ENCODE measurements at regions not wholly inside any gene's neighbourhood (a gene's known extent, or its start where the extent isn't known, plus 50 kb on each side); places are given as distances from the start of the nearest gene placed in this dataset.

DNA sequence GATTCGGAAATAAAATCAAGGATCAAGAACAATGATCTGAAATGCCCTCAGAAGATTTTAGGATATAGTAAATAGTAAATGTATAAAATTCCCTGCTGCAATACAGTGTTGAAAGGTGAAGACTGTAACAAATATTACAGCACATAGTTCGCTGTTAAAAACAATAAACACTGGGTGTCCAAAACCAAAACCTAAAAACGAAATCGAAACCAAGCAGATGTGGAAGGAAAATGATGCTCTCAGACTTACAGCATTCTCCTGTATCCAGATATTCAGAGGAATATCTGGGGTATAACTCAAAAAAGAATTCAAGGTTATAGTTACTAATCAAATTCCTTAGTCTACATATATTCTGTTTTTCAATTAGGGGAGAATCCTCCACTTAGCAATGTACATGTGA, 708.1 kb upstream of the PCDH15 start:
- CTCF ChIA-PET: no interaction called here
- no peak overlapping the region for H3K4me3 ChIP-seq (ENCODE audit: low read depth, low read length)
- no peak for DNase-seq (ENCODE audit: low read depth, low spot score)
- TF ChIP-seq, protein P1, sequence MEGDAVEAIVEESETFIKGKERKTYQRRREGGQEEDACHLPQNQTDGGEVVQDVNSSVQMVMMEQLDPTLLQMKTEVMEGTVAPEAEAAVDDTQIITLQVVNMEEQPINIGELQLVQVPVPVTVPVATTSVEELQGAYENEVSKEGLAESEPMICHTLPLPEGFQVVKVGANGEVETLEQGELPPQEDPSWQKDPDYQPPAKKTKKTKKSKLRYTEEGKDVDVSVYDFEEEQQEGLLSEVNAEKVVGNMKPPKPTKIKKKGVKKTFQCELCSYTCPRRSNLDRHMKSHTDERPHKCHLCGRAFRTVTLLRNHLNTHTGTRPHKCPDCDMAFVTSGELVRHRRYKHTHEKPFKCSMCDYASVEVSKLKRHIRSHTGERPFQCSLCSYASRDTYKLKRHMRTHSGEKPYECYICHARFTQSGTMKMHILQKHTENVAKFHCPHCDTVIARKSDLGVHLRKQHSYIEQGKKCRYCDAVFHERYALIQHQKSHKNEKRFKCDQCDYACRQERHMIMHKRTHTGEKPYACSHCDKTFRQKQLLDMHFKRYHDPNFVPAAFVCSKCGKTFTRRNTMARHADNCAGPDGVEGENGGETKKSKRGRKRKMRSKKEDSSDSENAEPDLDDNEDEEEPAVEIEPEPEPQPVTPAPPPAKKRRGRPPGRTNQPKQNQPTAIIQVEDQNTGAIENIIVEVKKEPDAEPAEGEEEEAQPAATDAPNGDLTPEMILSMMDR (IDR thresholded peaks at IDR 0.05; ENCODE audit: insufficient read depth, low read length, missing control alignments): no peak
- POLR2A ChIA-PET: no interaction called here

DNA sequence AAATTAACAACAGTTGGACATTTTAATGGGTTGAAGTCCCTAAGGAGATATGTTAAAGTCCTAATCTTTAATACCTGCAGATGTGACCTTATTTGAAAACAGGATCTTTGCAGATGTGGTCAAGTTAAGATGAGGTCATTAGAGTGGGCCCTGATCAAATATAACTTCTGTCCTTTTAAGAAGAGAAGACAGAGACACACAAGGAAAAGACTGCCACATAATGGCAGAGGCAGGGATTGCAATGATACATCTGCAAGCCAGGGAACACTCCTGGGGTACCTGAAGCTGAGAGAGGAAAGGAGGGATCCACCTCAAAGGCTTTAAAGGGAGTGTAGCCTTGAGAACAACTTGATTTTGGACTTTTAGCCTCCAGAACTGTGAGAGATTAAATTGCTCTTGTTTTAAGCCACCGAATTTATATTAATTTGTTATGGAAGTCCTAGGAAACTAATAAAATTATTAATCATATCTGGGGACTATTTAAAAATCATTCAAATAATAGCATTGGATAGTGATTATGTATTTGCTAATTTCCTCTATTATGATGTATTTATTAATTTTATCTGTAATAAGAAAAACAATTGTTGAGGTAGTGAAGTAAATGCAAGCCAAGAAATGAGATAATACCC, 700.0 kb upstream of the PCDH15 start:
- ChIA-PET CTCF (no interaction called here), POLR2A (no interaction called here)
- no peak for DNase-seq (ENCODE audit: low read depth, low spot score)
- TF ChIP-seq, protein P1 (IDR thresholded peaks at IDR 0.05; ENCODE audit: insufficient read depth, low read length, missing control alignments): no peak
- H3K4me3 ChIP-seq (ENCODE audit: low read depth, low read length): no peak overlapping the region

DNA sequence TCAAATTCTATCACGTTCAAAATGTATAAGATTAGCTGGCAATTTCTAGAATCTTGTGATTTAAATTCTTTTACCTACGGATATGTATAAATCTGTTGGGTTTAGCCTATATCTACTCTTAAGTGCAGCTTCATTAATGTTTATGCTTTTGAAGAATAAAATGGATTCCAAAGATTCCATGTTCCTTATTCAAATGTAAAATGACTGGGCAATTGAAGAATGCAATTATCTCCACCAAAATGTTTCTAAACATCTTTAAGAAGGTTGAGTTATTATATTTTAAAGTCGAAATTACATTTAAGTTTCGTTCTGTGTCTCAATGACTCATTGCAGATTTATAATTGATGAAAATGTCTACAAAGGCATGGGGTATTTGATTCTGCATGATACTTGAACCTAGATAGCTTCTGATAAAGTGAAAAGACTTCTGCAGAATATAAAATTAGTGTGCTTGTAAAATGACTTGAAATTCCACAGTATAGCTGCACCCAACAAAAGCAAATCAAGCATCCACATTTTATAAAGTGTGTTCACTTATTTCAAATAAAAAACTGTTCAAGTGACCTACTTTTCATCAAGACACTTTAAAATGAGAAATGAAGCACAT, 697.0 kb upstream of the PCDH15 start:
- ChIA-PET POLR2A (no interaction called here), CTCF (no interaction called here)
- no peak for DNase-seq (ENCODE audit: low read depth, low spot score)
- no peak overlapping the region for H3K4me3 ChIP-seq (ENCODE audit: low read depth, low read length)
- TF ChIP-seq, protein P1 (IDR thresholded peaks at IDR 0.05; ENCODE audit: insufficient read depth, low read length, missing control alignments): no peak

DNA sequence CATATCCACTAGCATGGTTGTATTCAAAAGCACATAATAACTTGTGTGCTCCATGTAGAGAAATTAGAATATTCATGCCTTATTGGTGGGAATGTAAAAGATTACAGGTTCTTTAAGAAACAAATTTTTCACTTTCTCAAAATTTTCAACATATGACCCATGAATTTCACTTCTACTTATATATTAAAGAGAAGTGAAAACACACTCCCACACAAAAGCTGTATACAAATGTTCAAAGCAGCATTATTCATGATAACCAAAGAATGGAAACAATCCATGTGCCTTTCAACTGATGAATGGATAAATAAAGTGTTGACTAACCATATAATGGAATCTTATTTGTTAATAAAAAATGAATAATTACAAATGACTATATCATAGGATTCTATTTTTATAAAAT, 694.5 kb upstream of the PCDH15 start:
- POLR2A ChIA-PET: no interaction called here
- TF ChIP-seq, protein P1 (IDR thresholded peaks at IDR 0.05; ENCODE audit: insufficient read depth, low read length, missing control alignments): no peak
- DNase-seq (ENCODE audit: low read depth, low spot score): no peak
- no peak overlapping the region for H3K4me3 ChIP-seq (ENCODE audit: low read depth, low read length)
- CTCF ChIA-PET: no interaction called here

DNA sequence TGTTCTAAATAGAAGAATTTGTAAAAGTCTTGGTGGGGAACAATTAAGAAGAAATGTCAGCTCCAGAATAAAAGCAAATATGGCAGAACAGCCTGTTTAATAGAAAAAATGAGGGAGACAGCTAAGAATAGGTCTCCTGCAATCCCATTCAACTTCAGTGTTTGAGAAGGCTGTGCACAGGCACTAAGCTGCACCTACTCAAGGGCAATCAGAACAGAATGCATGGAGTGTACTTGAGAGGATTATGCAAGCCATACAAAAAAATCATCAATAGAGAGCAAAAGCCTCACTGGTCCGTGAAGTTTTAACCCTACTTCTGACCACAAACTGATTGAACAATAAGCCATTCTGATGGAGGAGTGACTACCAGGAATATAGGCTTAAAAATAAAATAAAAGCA, 690.7 kb upstream of the PCDH15 start:
- CTCF ChIA-PET: no interaction called here
- POLR2A ChIA-PET: no interaction called here
- TF ChIP-seq, protein P1 (IDR thresholded peaks at IDR 0.05; ENCODE audit: insufficient read depth, low read length, missing control alignments): no peak

DNA sequence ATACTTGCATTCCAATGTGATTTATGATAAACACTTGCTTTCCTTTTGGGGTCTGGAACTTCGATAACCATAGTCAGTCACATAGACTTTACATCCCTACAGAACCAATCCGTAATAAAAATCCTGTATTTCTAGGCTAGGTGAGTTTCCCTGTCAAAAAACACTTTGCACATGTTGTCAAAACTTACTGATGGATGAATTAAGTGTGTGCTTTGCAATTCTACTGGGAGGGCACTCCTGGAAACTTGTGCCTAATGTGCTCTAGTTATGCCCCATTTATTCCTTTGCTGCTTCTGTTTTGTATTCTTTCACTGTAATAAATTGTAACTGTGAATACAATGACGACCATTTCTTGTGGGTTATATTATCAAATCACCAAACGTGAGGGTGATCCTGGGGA, 684.8 kb upstream of the PCDH15 start:
- POLR2A ChIA-PET: no interaction called here
- no peak for DNase-seq (ENCODE audit: low read depth, low spot score)
- TF ChIP-seq, protein P1 (IDR thresholded peaks at IDR 0.05; ENCODE audit: insufficient read depth, low read length, missing control alignments): no peak
- no peak overlapping the region for H3K4me3 ChIP-seq (ENCODE audit: low read depth, low read length)
- CTCF ChIA-PET: no interaction called here

More for the DNA sequence above, 690.7 kb upstream of the PCDH15 start:
- DNase-seq (ENCODE audit: low read depth, low spot score): no peak
- no peak overlapping the region for H3K4me3 ChIP-seq (ENCODE audit: low read depth, low read length)

All from AG04449 (cell line).